AG04449 (cell line): ENCODE measurements at regions not wholly inside any gene's neighbourhood (a gene's known extent, or its start where the extent isn't known, plus 50 kb on each side); places are given as distances from the start of the nearest gene placed in this dataset.

Source experiments
- CTCF ChIA-PET: fragments of 350-600 bp; formaldehyde crosslinking; extraction: SDS; loops from one replicate; lab custom pipeline; 2021; ENCODE audit warnings: antibody characterized with exemption; lab: Yijun Ruan, JAX
- POLR2A ChIA-PET: fragments of 400-600, 350-600 bp; formaldehyde crosslinking; extraction: SDS; loops from one replicate; lab custom pipeline; 2020; ENCODE audit warnings: antibody characterized with exemption, inconsistent platforms; lab: Yijun Ruan, JAX
- DNase-seq: peaks from one replicate; pipeline ENCODE4 v3.0.0-alpha.2; 2010; ENCODE audit warnings: low read depth, low spot score
- H3K4me3 ChIP-seq: 2 replicates; pipeline ENCODE4 v1.5.1; 2011; ENCODE audit warnings: low read depth, mild to moderate bottlenecking, control low read depth, low read length
- TF ChIP-seq, protein P1 (sequence below): IDR thresholded peaks from one replicate; pipeline ENCODE4 v1.5.1; 2011; ENCODE audit warnings: mild to moderate bottlenecking, moderate library complexity, low read length, control low read depth, inconsistent platforms; ENCODE audit not compliant: insufficient read depth; ENCODE audit errors: missing control alignments

DNA sequence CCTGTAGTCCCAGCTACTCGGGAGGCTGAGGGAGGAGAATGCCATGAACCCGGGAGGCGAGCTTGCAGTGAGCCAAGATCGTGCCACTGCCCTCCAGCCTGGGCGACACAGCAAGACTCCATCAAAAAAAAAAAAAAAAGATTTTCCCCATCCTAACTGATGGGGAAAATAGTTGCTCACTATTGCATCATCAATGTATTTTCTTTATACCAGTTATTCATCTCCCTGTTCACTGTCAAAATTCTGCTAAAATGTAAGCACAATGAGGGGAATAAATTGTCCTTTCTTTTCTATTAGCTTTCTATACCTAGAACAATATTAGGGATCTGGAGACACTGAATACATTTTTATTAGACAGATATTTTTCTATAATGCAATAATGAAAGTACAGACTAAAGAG is 561.3 kb downstream of the CCER1 start:
- POLR2A ChIA-PET: no interaction called here
- CTCF ChIA-PET: no interaction called here
- DNase-seq: no peak
- TF ChIP-seq, protein P1, sequence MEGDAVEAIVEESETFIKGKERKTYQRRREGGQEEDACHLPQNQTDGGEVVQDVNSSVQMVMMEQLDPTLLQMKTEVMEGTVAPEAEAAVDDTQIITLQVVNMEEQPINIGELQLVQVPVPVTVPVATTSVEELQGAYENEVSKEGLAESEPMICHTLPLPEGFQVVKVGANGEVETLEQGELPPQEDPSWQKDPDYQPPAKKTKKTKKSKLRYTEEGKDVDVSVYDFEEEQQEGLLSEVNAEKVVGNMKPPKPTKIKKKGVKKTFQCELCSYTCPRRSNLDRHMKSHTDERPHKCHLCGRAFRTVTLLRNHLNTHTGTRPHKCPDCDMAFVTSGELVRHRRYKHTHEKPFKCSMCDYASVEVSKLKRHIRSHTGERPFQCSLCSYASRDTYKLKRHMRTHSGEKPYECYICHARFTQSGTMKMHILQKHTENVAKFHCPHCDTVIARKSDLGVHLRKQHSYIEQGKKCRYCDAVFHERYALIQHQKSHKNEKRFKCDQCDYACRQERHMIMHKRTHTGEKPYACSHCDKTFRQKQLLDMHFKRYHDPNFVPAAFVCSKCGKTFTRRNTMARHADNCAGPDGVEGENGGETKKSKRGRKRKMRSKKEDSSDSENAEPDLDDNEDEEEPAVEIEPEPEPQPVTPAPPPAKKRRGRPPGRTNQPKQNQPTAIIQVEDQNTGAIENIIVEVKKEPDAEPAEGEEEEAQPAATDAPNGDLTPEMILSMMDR: no peak
- no peak overlapping the region for H3K4me3 ChIP-seq

DNA sequence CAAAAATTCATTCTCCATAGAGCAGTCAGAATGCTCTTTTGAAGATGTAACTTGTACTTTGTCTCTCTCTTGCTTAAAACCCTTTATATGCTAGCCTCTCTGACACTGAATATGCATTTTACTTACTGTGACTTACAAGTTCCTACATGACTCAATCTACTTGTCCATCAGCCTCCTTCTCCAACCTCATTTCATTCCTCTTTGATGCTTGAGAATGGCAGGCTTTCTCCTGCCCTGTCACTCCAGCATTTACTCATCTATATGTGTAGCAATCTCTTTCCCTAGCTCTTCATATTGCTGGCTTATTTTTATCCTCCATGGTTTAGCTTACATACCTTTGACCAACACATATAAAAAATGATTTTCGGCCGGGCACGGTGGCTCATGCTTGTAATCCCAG is 561.9 kb downstream of the CCER1 start:
- TF ChIP-seq, protein P1: no peak
- CTCF ChIA-PET: no interaction called here
- no peak for DNase-seq
- POLR2A ChIA-PET: no interaction called here
- H3K4me3 ChIP-seq: no peak overlapping the region

DNA sequence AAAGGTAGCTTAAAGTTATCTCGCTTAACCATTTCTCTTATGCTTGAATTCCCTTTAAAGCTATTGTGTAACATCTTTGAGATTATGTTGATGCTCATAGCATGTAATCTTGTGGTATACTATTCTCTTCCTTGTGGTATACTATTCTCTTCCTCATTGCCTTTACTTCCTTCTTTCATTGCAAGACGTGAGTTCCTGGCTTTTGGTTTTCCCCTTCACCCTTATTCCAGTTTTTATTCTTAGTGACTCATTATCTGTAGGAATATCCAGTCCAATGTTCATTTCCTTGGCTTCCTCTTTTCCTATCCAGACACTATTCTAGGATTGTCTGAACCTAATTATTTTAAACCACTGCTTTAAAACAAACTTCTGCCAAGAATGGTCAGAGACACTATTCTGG is 564.0 kb downstream of the CCER1 start:
- ChIA-PET CTCF (no interaction called here), POLR2A (no interaction called here)
- TF ChIP-seq, protein P1: no peak
- DNase-seq: no peak
- no peak overlapping the region for H3K4me3 ChIP-seq

DNA sequence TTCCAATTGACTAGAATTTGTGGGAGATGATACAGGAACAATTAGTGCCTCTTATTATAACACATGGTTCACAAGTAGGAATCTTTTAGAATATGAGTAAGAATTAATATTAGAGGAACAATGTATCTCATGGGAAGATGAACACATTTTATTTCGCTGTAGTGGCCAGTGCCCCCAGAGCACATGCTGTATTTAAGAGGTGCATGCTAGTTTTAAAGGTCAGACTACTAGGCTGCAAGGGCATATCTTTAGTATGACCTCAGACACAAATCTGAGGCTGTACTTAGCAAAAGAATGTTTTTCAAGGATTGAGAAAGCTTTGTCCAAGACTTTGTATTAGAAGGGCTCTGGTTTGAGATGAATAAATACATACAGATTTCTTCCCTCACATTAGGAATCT is 586.9 kb downstream of the CCER1 start:
- TF ChIP-seq, protein P1: no peak
- no peak for DNase-seq
- ChIA-PET CTCF (no interaction called here), POLR2A (no interaction called here)
- H3K4me3 ChIP-seq: no peak overlapping the region

DNA sequence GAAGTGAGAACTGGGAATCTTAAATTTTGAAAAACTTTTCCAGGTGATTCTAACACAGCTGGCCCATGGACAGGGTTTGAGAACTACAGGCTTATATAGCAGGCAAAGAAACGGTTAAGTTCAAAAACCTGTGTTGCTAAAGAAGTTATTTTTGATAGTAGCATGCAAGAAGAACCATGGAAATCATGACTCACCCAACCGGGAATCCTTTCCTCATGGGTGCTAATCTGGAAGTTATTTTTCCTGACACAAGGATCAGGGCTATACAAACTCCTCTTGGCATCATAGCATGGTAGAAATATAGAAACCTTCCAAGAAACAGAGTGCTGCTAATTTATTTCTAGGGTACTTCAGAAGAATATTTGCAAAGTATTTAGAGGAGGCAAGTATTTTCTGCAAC is 588.7 kb downstream of the CCER1 start:
- no peak overlapping the region for H3K4me3 ChIP-seq
- TF ChIP-seq, protein P1: no peak
- ChIA-PET POLR2A (no interaction called here), CTCF (no interaction called here)
- DNase-seq: peak; percentile 16

DNA sequence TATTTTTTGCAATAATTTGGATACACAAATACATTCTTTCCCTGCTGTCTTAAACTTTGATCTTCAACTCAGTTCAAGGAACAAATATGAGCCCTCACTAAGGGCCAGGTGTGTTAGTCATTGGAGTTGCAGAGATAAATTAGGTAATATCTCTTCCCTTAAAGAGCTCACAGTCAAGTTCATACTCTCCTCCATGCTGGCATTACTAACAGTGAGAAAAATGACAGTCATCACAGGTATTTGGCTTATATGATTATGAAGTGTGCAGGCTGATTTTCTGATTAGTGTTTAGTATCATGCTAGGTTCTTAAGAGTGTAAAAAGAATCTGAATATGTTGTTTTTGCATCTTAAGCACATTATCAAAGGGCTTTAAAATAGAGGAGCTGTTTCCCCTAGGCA is 594.7 kb downstream of the CCER1 start:
- ChIA-PET POLR2A (no interaction called here), CTCF (no interaction called here)
- TF ChIP-seq, protein P1: no peak

More for the DNA sequence above, 594.7 kb downstream of the CCER1 start:
- no peak for DNase-seq
- H3K4me3 ChIP-seq: no peak overlapping the region
